ENCODE measurements at regions not wholly inside any gene's neighbourhood (a gene's known extent, or its start where the extent isn't known, plus 50 kb on each side); places are given as distances from the start of the nearest gene placed in this dataset.

DNA sequence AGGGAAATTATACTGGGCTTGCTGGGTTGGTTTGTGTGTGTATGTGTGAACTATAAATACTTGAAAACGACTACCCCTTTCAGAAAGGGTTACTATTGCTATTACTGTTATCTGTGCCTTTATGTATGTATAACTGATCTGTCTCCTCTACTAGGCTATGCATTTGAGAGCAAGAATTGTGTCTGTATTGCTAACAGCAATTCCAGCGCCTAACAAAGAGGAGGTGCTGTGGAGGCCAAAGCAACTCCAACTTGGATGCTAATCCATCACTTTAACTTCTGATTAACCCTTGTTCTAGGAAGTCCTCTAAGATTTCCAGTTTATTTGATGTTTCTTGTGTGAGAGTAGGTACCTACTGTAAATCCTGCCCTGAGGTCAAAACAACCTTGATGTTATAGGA is 313.9 kb downstream of the PCNX1 start:
- TF ChIP-seq, protein P1, sequence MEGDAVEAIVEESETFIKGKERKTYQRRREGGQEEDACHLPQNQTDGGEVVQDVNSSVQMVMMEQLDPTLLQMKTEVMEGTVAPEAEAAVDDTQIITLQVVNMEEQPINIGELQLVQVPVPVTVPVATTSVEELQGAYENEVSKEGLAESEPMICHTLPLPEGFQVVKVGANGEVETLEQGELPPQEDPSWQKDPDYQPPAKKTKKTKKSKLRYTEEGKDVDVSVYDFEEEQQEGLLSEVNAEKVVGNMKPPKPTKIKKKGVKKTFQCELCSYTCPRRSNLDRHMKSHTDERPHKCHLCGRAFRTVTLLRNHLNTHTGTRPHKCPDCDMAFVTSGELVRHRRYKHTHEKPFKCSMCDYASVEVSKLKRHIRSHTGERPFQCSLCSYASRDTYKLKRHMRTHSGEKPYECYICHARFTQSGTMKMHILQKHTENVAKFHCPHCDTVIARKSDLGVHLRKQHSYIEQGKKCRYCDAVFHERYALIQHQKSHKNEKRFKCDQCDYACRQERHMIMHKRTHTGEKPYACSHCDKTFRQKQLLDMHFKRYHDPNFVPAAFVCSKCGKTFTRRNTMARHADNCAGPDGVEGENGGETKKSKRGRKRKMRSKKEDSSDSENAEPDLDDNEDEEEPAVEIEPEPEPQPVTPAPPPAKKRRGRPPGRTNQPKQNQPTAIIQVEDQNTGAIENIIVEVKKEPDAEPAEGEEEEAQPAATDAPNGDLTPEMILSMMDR (IDR thresholded peaks at IDR 0.05; ENCODE audit: low read depth, low read length): no peak
- TF ChIP-seq MYC (IDR thresholded peaks at IDR 0.05; ENCODE audit: low read depth, low read length) (no peak), POLR2A (IDR thresholded peaks at IDR 0.05; ENCODE audit: extremely low read depth, insufficient read length) (no peak)

Measured in NB4 (cell line).